GM12892 (cell line): ENCODE measurements at regions not wholly inside any gene's neighbourhood (a gene's known extent, or its start where the extent isn't known, plus 50 kb on each side); places are given as distances from the start of the nearest gene placed in this dataset.

Experiments
- POLR2A ChIP-seq: IDR thresholded peaks from 2 replicates; pipeline ENCODE4 v1.6.1; 2011; ENCODE audit warnings: low read depth, low read length, control low read depth
- POLR2AphosphoS5 ChIP-seq: IDR thresholded peaks from 2 replicates; pipeline ENCODE4 v1.6.1; 2011; ENCODE audit warnings: low read depth, low read length, control low read depth
- TAF1 ChIP-seq: IDR thresholded peaks from 2 replicates; pipeline ENCODE4 v1.6.1; 2011; ENCODE audit warnings: low read depth, mild to moderate bottlenecking, control low read depth, low read length, borderline replicate concordance

DNA sequence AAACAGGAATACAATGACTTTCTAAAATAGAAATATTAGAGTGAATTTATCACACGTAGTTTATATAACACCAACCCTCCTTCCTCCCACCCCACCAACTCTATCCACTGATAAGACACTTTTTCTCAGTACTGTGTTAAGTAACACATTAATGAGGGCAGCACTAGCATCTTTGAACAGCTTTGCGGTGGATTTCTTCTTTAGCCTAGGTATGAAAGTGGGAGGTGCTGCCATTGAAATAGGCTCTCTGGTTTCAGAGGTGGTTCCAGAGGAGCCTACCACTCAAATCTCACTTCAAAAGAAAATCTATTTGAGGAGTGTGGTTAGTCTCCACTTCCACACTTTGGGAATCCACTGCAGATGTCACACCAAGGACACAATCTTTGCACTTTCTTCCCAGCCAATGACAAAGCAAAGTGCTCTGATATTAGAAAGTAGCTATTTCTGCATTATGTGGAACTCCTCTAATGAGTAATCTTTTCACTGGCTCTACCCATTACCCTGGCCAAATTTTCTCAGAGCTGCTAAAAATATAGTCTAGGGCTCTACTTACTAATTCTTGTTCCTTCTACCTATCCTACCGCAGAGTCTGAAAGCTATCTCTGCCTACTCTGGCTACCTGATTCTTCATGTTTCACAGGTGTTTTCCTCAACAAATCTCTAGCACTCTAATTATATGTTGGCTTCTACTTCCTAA lies 1667.8 kb downstream of the MRPL39 start:
- TF ChIP-seq POLR2A (no peak), TAF1 (no peak), POLR2AphosphoS5 (no peak)
